ENCODE measurements at regions not wholly inside any gene's neighbourhood (a gene's known extent, or its start where the extent isn't known, plus 50 kb on each side); places are given as distances from the start of the nearest gene placed in this dataset.
A peak's percentile ranks its signal among the peaks of the same experiment; 100 is the strongest.

DNA sequence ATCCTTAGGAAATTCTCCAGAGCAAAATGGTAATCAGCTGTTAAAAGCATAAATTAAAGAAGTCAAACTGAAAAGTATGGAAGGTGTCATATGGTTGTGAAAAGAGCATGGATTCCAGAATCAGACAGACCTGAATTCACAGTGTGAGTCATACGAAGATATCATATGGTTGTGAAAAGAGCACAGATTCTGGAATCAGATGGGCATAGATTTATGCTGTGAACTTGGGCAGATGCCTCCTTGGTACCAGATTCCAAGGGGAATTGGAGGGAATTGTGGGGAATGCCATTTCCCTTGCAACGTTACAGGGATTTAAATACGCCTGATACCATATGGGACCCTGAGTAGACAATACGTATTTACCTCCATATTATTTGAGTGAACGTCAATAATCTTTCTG, 183.7 kb downstream of the GALC start:
- ATAC-seq = no peak
- ChIA-PET POLR2A (no interaction called here), CTCF (no interaction called here)
- in situ Hi-C loops (cut with HindIII; ENCODE audit: low pct_unique_long_range_greater_than_20kb, low sequenced_read_pairs) (no loop called here), intact Hi-C loops (cut with micrococcal nuclease; ENCODE audit: unreplicated experiment) (no loop called here)
- Histone ChIP-seq H3K9me3 (ENCODE audit: control insufficient read depth, insufficient read depth, low read depth, low read length) (no peaks in the 10 kb centered on the region), H3K36me3 (ENCODE audit: control insufficient read depth, insufficient read depth, low read length) (no peaks in the 10 kb centered on the region), H3K27me3 (ENCODE audit: control insufficient read depth, insufficient read depth, low read length) (no peaks in the 10 kb centered on the region), H3K27ac (ENCODE audit: low read length) (no peak overlapping the region), H3K4me3 (ENCODE audit: low read depth in 2 of 2, low read length in 2 of 2) (no peak overlapping the region), H3K4me1 (ENCODE audit: control insufficient read depth, insufficient read depth, low read length) (no peaks in the 10 kb centered on the region)
- TF ChIP-seq, protein P1, sequence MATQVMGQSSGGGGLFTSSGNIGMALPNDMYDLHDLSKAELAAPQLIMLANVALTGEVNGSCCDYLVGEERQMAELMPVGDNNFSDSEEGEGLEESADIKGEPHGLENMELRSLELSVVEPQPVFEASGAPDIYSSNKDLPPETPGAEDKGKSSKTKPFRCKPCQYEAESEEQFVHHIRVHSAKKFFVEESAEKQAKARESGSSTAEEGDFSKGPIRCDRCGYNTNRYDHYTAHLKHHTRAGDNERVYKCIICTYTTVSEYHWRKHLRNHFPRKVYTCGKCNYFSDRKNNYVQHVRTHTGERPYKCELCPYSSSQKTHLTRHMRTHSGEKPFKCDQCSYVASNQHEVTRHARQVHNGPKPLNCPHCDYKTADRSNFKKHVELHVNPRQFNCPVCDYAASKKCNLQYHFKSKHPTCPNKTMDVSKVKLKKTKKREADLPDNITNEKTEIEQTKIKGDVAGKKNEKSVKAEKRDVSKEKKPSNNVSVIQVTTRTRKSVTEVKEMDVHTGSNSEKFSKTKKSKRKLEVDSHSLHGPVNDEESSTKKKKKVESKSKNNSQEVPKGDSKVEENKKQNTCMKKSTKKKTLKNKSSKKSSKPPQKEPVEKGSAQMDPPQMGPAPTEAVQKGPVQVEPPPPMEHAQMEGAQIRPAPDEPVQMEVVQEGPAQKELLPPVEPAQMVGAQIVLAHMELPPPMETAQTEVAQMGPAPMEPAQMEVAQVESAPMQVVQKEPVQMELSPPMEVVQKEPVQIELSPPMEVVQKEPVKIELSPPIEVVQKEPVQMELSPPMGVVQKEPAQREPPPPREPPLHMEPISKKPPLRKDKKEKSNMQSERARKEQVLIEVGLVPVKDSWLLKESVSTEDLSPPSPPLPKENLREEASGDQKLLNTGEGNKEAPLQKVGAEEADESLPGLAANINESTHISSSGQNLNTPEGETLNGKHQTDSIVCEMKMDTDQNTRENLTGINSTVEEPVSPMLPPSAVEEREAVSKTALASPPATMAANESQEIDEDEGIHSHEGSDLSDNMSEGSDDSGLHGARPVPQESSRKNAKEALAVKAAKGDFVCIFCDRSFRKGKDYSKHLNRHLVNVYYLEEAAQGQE (IDR thresholded peaks at IDR 0.05; ENCODE audit: insufficient read depth in 1 of 2, low read depth in 2 of 2, low read length in 1 of 2) = no peak
- no peak for TF ChIP-seq POLR2AphosphoS5 (IDR thresholded peaks at IDR 0.05; ENCODE audit: low read depth, low read length)
- TF ChIP-seq SIN3A (IDR thresholded peaks at IDR 0.05; ENCODE audit: borderline replicate concordance, insufficient read depth, low read depth, low read length) = no peak
- no peak for TF ChIP-seq TCF7L2 (IDR thresholded peaks at IDR 0.05; ENCODE audit: low read depth, low read length)
- BruUV-seq (replicated peaks) = no TSS peak
- DNase-seq (ENCODE audit: low read depth, low spot score) = no peak

GRCh38 chr14:87805315-87805723, 187.7 kb downstream of the GALC start:
- CTCF ChIA-PET = no interaction called here

DNA sequence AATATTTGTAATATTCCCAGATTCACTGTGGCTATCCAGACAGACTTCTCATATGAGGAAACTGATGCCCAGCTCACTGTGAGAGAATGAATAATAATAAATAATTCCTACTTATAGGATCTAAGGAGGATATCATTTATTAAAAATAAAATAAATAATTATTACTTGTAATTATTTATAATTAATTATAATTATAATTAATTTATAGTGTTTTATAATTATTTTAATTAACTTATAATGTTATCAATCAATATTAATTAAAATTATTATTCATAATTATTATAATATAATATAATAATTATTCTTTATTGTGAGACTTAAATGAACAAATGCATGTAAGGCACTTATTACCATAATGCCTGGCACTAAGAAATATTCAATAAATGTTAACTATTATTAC, 192.8 kb downstream of the GALC start:
- no peaks in the 10 kb centered on the region for H3K4me1 ChIP-seq (ENCODE audit: control insufficient read depth, insufficient read depth, low read length)
- CTCF ChIA-PET = no interaction called here

More at GRCh38 chr14:87805315-87805723, 187.7 kb downstream of the GALC start:
- TF ChIP-seq SIN3A (IDR thresholded peaks at IDR 0.05; ENCODE audit: borderline replicate concordance, insufficient read depth, low read depth, low read length) (no peak), CTCF (IDR thresholded peaks at IDR 0.05) (peak; percentile 54)
- DNase-seq (ENCODE audit: low read depth, low spot score) (peak; percentile 8), ATAC-seq (no peak)
- in situ Hi-C loops (cut with HindIII; ENCODE audit: low pct_unique_long_range_greater_than_20kb, low sequenced_read_pairs) = no loop called here
- Histone ChIP-seq H3K9me3 (ENCODE audit: control insufficient read depth, insufficient read depth, low read depth, low read length) (no peaks in the 10 kb centered on the region), H3K27me3 (ENCODE audit: control insufficient read depth, insufficient read depth, low read length) (no peaks in the 10 kb centered on the region), H3K4me3 (ENCODE audit: low read depth in 2 of 2, low read length in 2 of 2) (no peak overlapping the region), H3K36me3 (ENCODE audit: control insufficient read depth, insufficient read depth, low read length) (no peaks in the 10 kb centered on the region), H3K4me1 (ENCODE audit: control insufficient read depth, insufficient read depth, low read length) (no peaks in the 10 kb centered on the region), H3K27ac (ENCODE audit: low read length) (no peak overlapping the region)
- BruUV-seq (replicated peaks) = no TSS peak
- POLR2A ChIA-PET = no interaction called here
- intact Hi-C loops (cut with micrococcal nuclease; ENCODE audit: unreplicated experiment) = no loop called here

More for the DNA sequence above, 192.8 kb downstream of the GALC start:
- POLR2A ChIA-PET = no interaction called here
- intact Hi-C loops (cut with micrococcal nuclease; ENCODE audit: unreplicated experiment) = no loop called here
- Histone ChIP-seq H3K27me3 (ENCODE audit: control insufficient read depth, insufficient read depth, low read length) (no peaks in the 10 kb centered on the region), H3K27ac (ENCODE audit: low read length) (no peak overlapping the region), H3K9me3 (ENCODE audit: control insufficient read depth, insufficient read depth, low read depth, low read length) (no peaks in the 10 kb centered on the region), H3K36me3 (ENCODE audit: control insufficient read depth, insufficient read depth, low read length) (no peaks in the 10 kb centered on the region), H3K4me3 (ENCODE audit: low read depth in 2 of 2, low read length in 2 of 2) (no peak overlapping the region)
- DNase-seq (ENCODE audit: low read depth, low spot score) (no peak), ATAC-seq (no peak)
- no TSS peak for BruUV-seq (replicated peaks)
- TF ChIP-seq, protein P1 (IDR thresholded peaks at IDR 0.05; ENCODE audit: insufficient read depth in 1 of 2, low read depth in 2 of 2, low read length in 1 of 2) = no peak
- TF ChIP-seq CTCF (IDR thresholded peaks at IDR 0.05) (no peak), TCF7L2 (IDR thresholded peaks at IDR 0.05; ENCODE audit: low read depth, low read length) (no peak), SIN3A (IDR thresholded peaks at IDR 0.05; ENCODE audit: borderline replicate concordance, insufficient read depth, low read depth, low read length) (no peak), POLR2AphosphoS5 (IDR thresholded peaks at IDR 0.05; ENCODE audit: low read depth, low read length) (no peak)
- in situ Hi-C loops (cut with HindIII; ENCODE audit: low pct_unique_long_range_greater_than_20kb, low sequenced_read_pairs) = no loop called here

Data from Panc1 (cell line).